ENCODE measurements at regions not wholly inside any gene's neighbourhood (a gene's known extent, or its start where the extent isn't known, plus 50 kb on each side); places are given as distances from the start of the nearest gene placed in this dataset.

GRCh38 chr2:171225302-171225980, 64.7 kb upstream of the TLK1 start:
- no peak for DNase-seq

- no peak for DNase-seq
Measured at GRCh38 chr2:171217330-171217729, 56.6 kb upstream of the TLK1 start.

GRCh38 chr2:171216631-171217030, 55.9 kb upstream of the TLK1 start:
- no peak for DNase-seq

- no peak for DNase-seq
Measured at GRCh38 chr2:171214093-171214492, 53.4 kb upstream of the TLK1 start.

- no peak for DNase-seq
Measured at GRCh38 chr2:171210864-171211431, 50.3 kb upstream of the TLK1 start.

Measured in hippocampal formation (tissue), 2 donors.